ENCODE measurements at regions not wholly inside any gene's neighbourhood (a gene's known extent, or its start where the extent isn't known, plus 50 kb on each side); places are given as distances from the start of the nearest gene placed in this dataset.
A peak's percentile ranks its signal among the peaks of the same experiment; 100 is the strongest.

DNA sequence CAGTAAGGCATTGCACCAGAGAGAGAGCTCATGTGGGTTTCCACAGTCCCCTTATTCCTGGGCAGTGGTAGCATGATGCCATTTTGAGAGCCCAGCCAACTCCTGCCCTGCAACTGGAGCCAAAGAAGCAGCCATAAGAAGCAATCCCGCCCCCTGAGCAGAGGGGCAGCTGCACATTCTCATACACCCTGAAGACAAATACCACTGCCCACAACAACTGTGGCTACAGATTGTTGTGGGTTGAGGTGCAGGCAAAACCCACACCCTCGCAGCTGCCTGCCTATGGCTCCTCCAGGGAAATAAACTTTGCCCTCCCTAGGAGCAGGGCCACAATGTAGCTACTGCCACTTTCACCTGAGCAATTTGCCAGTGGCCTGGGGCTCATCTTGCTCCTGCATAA is 219.4 kb upstream of the NRXN1 start (continued):
- TF ChIP-seq, protein P1, sequence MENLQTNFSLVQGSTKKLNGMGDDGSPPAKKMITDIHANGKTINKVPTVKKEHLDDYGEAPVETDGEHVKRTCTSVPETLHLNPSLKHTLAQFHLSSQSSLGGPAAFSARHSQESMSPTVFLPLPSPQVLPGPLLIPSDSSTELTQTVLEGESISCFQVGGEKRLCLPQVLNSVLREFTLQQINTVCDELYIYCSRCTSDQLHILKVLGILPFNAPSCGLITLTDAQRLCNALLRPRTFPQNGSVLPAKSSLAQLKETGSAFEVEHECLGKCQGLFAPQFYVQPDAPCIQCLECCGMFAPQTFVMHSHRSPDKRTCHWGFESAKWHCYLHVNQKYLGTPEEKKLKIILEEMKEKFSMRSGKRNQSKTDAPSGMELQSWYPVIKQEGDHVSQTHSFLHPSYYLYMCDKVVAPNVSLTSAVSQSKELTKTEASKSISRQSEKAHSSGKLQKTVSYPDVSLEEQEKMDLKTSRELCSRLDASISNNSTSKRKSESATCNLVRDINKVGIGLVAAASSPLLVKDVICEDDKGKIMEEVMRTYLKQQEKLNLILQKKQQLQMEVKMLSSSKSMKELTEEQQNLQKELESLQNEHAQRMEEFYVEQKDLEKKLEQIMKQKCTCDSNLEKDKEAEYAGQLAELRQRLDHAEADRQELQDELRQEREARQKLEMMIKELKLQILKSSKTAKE (IDR thresholded peaks at IDR 0.05; ENCODE audit: low read depth, poor library complexity, severe bottlenecking), result no peak
- no peak for TF ChIP-seq NR2C2 (IDR thresholded peaks at IDR 0.05; ENCODE audit: borderline replicate concordance, control insufficient read depth, insufficient read length, low read depth)

DNA sequence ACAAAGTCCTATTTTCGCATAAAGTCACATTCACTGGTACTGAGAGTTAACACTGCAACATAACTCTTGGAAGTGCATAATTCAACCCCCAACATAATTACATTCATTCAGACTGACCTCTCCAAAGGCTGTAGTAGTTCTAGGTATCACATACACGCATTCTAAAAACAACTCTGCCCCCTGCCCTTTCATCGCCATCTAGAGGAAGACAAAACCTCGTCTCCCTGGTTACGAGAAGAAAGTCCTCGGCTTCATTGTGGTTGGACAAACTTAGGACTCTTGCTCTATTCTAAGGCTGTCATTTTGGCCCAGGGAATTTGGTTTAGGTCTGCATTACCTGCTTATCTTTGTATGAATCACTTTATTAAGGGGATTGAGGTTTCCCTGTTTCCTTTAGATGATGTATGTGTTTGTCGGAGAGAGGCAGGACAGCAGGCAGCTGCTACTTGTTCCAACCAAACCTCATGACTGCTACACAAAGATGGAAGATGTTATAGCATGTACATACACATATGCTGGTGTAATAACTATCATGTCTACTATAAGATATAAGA is 215.4 kb upstream of the NRXN1 start:
- FAIRE-seq, result no peak
- BruUV-seq (replicated peaks), result no TSS peak
- H3K27ac ChIP-seq (ENCODE audit: control insufficient read depth, insufficient read depth), result no peak overlapping the region

More for the DNA sequence above, 215.4 kb upstream of the NRXN1 start:
- Histone ChIP-seq H3K79me2 (ENCODE audit: control insufficient read depth, insufficient read depth, low read length) (no peaks in the 10 kb centered on the region), H4K20me1 (ENCODE audit: control insufficient read depth, insufficient read depth) (no peaks in the 10 kb centered on the region), H3K4me2 (ENCODE audit: control insufficient read depth, insufficient read depth) (no peak overlapping the region), H3K9me3 (replicated peaks; ENCODE audit: control insufficient read depth, insufficient read depth, low read length) (no peaks in the 10 kb centered on the region), H3K9ac (ENCODE audit: control insufficient read depth, insufficient read depth, low read length) (no peak overlapping the region), H2AFZ (ENCODE audit: control insufficient read depth, low read depth, low read length) (no peak overlapping the region), H3K36me3 (ENCODE audit: control insufficient read depth in 2 of 2, insufficient read depth in 2 of 2, low read length in 1 of 2) (no peaks in the 10 kb centered on the region), H3K27me3 (replicated peaks in 1 of 2; ENCODE audit: control insufficient read depth in 2 of 2, insufficient read depth in 2 of 2, low read length in 1 of 2) (no peaks in the 10 kb centered on the region), H3K4me1 (ENCODE audit: control insufficient read depth, insufficient read depth, low read length) (no peaks in the 10 kb centered on the region), H3K4me3 (no peak overlapping the region)
- ChIA-PET CTCF (interaction anchor here (1.2 to 1.5 kb wide), 2 partner anchors 11 to 56 kb away, joined by 3 read pairs; no protein-coding TSS in a partner anchor), RAD21 (ENCODE audit: unreplicated experiment) (no interaction called here), POLR2A (no interaction called here), SMC1A (ENCODE audit: uncharacterized antibody, unreplicated experiment) (no interaction called here)
- DNase-seq (ENCODE audit: low read depth, low spot score), result no peak
- TF ChIP-seq RB1 (IDR thresholded peaks at IDR 0.05; ENCODE audit: borderline replicate concordance), result no peak
- TF ChIP-seq, protein P2, sequence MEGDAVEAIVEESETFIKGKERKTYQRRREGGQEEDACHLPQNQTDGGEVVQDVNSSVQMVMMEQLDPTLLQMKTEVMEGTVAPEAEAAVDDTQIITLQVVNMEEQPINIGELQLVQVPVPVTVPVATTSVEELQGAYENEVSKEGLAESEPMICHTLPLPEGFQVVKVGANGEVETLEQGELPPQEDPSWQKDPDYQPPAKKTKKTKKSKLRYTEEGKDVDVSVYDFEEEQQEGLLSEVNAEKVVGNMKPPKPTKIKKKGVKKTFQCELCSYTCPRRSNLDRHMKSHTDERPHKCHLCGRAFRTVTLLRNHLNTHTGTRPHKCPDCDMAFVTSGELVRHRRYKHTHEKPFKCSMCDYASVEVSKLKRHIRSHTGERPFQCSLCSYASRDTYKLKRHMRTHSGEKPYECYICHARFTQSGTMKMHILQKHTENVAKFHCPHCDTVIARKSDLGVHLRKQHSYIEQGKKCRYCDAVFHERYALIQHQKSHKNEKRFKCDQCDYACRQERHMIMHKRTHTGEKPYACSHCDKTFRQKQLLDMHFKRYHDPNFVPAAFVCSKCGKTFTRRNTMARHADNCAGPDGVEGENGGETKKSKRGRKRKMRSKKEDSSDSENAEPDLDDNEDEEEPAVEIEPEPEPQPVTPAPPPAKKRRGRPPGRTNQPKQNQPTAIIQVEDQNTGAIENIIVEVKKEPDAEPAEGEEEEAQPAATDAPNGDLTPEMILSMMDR (IDR thresholded peaks at IDR 0.05 in 2 of 3, conservative IDR thresholded peaks at IDR 0.05 in 1 of 3; ENCODE audit: control insufficient read depth in 2 of 3, extremely low read depth in 1 of 3, insufficient read depth in 1 of 3, low read depth in 3 of 3, low read length in 3 of 3), result no peak
- TF ChIP-seq, protein P3, sequence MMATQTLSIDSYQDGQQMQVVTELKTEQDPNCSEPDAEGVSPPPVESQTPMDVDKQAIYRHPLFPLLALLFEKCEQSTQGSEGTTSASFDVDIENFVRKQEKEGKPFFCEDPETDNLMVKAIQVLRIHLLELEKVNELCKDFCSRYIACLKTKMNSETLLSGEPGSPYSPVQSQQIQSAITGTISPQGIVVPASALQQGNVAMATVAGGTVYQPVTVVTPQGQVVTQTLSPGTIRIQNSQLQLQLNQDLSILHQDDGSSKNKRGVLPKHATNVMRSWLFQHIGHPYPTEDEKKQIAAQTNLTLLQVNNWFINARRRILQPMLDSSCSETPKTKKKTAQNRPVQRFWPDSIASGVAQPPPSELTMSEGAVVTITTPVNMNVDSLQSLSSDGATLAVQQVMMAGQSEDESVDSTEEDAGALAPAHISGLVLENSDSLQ (IDR thresholded peaks at IDR 0.05), result no peak
- TF ChIP-seq, protein P4, sequence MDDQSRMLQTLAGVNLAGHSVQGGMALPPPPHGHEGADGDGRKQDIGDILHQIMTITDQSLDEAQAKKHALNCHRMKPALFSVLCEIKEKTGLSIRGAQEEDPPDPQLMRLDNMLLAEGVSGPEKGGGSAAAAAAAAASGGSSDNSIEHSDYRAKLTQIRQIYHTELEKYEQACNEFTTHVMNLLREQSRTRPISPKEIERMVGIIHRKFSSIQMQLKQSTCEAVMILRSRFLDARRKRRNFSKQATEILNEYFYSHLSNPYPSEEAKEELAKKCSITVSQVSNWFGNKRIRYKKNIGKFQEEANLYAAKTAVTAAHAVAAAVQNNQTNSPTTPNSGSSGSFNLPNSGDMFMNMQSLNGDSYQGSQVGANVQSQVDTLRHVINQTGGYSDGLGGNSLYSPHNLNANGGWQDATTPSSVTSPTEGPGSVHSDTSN (IDR thresholded peaks at IDR 0.05; ENCODE audit: insufficient replicate concordance, low read depth, low read length), result no peak
- WGBS (ENCODE audit: insufficient coverage, insufficient replicate concordance, low lambda C conversion rate, missing lambda C conversion rate), result 13% methylated on average over 7 of the region's 7 CpGs
- intact Hi-C loops (cut with micrococcal nuclease; ENCODE audit: unreplicated experiment), result no loop called here
- in situ Hi-C loops (cut with MboI), result no loop called here
- ATAC-seq, result 0 out of 3 replicates have a peak, but pooled peaks have one; percentile 31
